Colon (tissue), 2 donors: ENCODE measurements at regions not wholly inside any gene's neighbourhood (a gene's known extent, or its start where the extent isn't known, plus 50 kb on each side); places are given as distances from the start of the nearest gene placed in this dataset.

ENCODE experiments used
- FAIRE-seq: peaks from 2 replicates; lab custom pipeline; 2012; peaks lifted over from hg19 to GRCh38; lab: Jason Lieb, UNC
- donor health status: control.
- donor health status: control.

- FAIRE-seq: no peak
These were observed 533.5 kb downstream of the TNS1 start for GRCh38 chr2:217469203-217469810.

GRCh38 chr2:217468042-217468830, 534.6 kb downstream of the TNS1 start:
- no peak for FAIRE-seq

DNA sequence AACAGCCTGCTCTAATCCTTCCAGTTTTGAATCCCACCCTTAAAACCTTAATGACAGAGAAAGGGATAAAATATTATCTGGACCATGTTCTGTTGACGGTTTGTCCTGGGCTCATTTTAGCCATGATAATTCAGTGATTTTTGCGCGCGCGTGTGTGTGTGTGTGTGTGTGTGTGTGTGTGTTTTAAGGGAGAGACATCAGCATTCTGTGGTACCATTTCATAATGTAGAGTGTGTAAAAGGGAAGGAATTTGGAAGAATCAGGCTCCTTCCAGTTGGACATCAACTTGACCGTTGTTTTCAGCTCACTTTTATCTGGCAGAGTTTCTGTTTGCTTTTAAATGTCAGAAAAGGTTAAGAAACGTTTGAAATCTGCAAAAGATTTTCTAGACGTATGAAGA, 535.5 kb downstream of the TNS1 start:
- FAIRE-seq: no peak

GRCh38 chr2:217466805-217467204, 536.0 kb downstream of the TNS1 start:
- FAIRE-seq: no peak

DNA sequence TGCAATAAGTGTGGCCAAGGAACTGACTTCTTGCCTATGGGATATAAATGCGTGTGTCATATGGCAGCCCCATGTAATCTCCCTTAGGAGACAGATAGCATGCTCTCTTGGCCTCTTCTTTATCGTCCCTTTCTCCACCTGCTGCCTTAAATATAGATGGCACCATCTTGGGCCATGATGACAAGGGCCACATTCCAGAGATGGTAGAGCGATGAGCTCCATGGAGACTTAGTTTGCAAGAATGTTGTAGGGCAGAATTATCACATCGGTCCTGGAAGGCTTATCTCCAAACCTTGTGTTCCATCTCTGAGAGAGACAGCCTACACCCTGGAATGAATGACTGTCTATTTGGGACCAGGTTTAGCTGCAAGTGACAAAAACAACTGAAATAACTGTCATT, 536.7 kb downstream of the TNS1 start:
- no peak for FAIRE-seq

DNA sequence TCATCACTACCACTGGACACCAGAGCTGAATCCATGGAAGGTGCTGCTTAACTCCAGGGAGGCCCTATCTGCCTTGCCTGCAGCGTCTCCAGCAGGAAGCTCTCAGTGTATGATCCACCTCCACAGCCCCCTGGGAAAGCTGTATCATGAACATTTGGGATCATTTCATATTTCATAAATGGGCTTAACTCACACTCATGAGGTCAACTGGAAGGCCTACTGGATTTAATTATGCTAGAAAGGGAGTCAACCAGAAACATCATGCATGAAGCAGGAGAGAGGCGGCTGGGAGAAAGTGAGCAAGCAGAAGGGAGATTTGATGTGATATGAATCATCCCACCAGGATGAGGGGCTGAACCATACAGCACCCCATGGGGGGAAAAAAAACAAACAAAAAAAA, 537.7 kb downstream of the TNS1 start:
- no peak for FAIRE-seq

DNA sequence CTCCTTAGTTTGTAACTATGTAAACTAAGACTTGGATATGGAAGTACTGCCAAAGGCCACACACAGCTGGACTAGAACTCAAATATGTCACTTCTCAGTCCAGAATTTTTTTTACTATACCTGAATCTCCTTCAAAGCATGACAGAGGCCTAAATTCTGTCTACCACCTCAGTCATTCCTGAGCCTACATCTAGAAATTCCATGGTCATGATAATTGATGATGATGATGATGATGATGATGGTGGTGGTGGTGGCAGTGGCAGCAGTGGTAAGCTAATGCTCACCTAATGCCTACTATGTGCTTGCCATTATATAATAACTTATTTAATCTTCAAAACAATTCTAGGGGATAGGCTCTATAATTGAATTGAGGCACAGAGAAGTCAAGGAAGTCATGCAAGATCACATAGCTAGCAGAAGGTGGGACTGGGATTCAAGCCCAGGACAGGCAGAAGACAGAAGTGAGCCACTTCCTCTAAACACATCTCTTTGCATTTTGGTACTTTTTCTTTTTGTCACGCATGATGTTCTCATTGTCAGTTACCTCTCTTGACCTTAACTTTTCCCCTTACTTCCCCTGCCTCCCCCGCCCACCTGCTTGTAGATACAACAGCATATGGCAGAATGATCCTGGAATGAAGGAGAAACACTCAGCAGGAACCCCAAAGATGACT, 539.3 kb downstream of the TNS1 start:
- FAIRE-seq: no peak

GRCh38 chr2:217462121-217462520, 540.7 kb downstream of the TNS1 start:
- FAIRE-seq: no peak

DNA sequence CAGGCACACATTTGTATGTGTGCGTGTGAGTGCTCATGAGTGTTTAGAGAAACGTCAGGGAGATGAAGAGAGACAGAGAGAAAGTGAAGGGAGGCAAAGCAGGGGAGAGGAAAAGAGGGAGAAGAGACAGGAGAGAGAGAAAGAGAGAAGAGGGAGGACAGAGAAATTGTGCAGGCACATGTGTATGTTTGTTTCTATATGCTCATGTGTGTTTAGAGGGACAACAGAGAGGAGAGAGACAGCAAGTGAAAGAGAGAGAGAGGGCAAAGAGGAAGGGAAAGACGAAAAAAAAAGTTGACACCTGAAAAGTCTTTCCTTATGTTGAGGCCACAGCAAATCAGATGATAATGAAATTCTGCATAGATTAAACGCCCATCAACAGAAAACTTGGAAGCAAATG, 541.1 kb downstream of the TNS1 start:
- FAIRE-seq: no peak

DNA sequence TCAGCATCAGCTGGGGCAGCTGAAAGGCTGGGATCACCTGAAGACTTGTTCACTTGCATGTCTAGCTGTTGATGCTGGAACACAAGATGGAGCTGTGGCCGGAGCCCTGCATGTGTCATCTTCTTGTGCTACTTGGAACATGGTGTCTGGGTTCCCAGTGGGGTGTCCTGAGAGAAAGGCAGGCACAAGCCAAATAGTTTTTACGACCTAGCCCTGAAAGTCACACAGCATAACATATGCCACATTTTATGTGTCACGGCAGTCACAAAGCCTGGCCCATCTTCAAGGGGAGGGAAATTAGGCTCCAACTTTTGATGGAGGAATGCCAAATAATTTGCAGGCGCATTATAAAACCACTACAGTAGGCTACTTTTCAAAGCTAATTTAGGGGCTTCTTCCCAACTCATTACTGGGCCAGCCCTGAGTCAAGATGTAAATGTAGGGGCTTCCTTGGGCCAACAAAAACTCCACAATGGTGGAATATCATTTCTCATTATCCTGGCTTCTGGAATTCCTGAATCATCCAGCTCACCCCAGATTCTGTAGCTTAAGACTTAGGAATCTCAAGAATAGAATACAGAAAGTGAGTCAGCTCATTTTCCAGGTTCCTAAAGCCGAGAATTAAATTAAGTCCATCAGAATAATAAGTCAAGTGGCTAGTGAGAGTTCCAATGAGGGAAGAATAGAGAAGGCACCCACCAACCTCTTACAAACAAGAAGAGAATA, 543.0 kb downstream of the TNS1 start:
- FAIRE-seq: no peak

- FAIRE-seq: no peak
These were observed 543.8 kb downstream of the TNS1 start for GRCh38 chr2:217459016-217459415.

- FAIRE-seq: no peak
These were observed 546.8 kb downstream of the TNS1 start for GRCh38 chr2:217456016-217456415.

DNA sequence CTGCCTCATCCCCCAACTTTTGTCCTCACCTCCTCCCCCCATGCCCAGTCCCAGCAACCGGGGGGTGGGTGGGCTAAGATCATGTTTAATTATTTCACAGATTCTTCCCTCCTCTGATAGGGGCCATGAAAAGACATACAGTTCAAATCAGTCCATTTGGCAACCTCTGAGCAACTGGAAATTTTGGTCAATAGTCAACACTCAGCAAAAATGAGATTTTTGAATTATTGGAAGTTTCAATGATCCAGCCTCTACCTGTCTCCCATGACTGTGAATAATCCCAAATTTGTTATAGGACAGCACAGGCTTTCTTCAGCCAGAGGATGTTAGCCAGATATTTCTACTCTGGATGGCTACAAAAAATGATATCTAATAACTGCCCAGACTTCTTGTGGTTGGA, 549.9 kb downstream of the TNS1 start:
- no peak for FAIRE-seq

DNA sequence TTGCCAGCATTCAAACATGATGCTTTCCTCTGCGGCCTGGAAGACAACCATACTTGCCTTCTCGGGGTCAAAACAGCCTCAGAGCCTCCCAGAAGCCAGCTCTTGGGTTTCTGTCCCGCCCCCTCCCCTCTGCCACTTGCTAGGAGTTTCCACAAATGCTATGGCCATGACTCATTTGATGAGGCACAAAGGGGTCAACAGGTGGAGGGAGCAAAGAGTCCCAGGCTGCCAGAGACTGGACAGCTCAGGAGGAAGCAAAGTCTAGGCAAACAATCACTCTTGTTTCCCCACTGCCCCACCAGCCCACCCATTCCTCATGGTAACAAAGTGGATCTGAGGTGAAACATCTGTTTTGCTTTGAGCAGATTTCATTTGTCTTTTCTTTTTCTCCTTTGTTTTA, 551.1 kb downstream of the TNS1 start:
- FAIRE-seq: no peak

DNA sequence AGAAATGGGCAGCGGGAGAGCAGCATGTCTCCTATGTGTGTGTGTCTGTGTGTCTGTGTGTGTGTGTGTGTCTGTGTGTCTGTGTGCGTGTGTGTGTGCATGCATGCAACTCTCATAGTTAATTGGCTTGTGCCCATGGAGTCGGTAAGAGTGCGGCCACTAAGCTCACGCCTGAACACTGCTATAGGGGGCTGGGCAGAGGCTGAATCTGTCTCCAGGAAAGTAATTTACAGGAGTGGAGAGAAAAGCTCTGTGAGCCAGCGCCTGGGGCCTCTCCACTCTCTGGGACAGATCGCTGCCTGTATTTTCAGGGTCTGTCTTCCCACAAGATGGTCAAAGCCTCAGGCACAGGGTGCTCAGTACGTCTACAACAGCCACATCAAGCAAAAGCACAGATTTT, 553.4 kb downstream of the TNS1 start:
- no peak for FAIRE-seq

DNA sequence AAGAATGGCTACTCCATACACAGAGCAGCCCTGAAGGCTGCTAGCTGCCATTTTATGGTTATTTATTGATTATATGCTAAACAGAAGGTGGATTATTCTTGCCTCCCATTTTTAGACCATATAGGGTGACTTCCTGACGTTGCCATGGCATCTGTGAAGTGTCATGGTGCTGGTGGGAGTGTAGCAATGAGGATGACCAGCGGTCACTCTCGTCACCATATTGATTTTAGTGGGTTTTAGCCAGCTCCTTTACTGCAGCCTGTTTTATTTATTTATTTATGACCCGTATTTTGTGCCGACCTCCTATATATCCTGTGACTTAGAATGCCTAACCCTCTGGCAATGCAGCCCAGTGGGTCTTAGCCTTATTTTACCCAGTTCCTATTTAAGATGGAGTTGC, 553.9 kb downstream of the TNS1 start:
- no peak for FAIRE-seq

GRCh38 chr2:217445723-217446122, 557.1 kb downstream of the TNS1 start:
- no peak for FAIRE-seq

DNA sequence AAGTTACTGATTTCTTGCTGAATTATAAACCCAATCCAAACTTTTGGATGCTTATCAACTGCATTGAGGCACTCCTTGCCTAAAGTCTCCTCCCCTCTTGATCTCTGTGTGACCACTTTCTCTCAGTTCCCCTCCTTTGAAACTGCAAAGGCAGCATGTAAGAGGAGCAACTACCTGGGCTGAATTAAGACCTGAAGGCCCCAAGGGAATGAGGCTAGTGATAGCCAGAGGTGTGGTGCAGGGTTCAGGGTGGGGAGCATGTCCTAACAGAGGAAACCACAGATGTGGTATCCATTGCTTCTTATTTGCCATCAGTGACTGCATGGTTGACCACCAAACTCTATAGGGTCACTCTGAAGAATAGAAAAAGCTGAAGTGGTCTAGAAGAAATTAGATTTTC, 557.9 kb downstream of the TNS1 start:
- FAIRE-seq: no peak

GRCh38 chr2:217444509-217444908, 558.3 kb downstream of the TNS1 start:
- FAIRE-seq: no peak

GRCh38 chr2:217443601-217444000, 559.2 kb downstream of the TNS1 start:
- no peak for FAIRE-seq

- no peak for FAIRE-seq
These were observed 562.8 kb downstream of the TNS1 start for GRCh38 chr2:217440000-217440399.

DNA sequence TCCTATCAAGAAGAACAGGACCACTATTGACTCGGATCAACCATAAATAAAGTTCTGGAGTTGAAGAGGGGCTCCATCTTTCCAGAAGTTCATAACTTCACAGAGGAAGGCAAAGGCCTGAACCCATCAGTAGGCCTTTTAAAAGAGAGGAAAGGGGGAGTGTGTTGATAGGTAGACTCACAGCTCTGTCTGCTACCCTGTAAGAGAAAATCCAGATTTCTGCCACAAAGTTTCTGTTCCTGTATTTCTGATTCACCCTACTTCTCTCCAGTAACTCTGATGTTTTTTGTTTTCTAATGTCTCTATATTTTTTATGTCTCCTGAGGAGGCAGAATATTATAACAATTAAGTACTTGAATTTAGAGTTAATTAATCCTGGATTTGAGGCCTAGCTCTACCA, 564.0 kb downstream of the TNS1 start:
- no peak for FAIRE-seq

- FAIRE-seq: no peak
These were observed 564.7 kb downstream of the TNS1 start for GRCh38 chr2:217438136-217438535.
